H1 (cell line): ENCODE measurements at regions not wholly inside any gene's neighbourhood (a gene's known extent, or its start where the extent isn't known, plus 50 kb on each side); places are given as distances from the start of the nearest gene placed in this dataset.

Experiments
- CTCF ChIA-PET: fragments of 300-600 bp; sonication (Branson Sonifier 250); formaldehyde crosslinking; loops from one replicate; lab custom pipeline; 2021; ENCODE audit not compliant: partially characterized antibody; lab: Charles Lee
- POLR2A ChIA-PET: fragments of 300-600 bp; sonication (Branson Sonifier 250); formaldehyde crosslinking; loops from one replicate; lab custom pipeline; 2021; ENCODE audit warnings: inconsistent platforms; ENCODE audit not compliant: partially characterized antibody; lab: Charles Lee
- DNase-seq, 2 experiments: peaks; one replicate each; pipeline versions ENCODE4 v3.0.0 to v3.0.0-alpha.2; 2010 to 2022; ENCODE audit warnings: low spot score in 2 of 2, low read depth in 1 of 2, mixed read lengths in 1 of 2
- FAIRE-seq: peaks from 2 replicates; lab custom pipeline; 2011; peaks lifted over from hg19 to GRCh38; lab: Jason Lieb, UNC
- H2AFZ ChIP-seq: 2 replicates; pipeline ENCODE4 v1.8.1; 2012; ENCODE audit warnings: low read length, inconsistent platforms
- H2AK5ac ChIP-seq: 2 replicates; pipeline ENCODE4 v1.6.1; 2013; ENCODE audit warnings: low read depth, low read length
- H2BK120ac ChIP-seq: replicated peaks from 2 replicates; pipeline ENCODE3; 2013; ENCODE audit warnings: low read depth, low read length, inconsistent platforms
- H2BK12ac ChIP-seq: 2 replicates; pipeline ENCODE4 v1.6.1; 2013; ENCODE audit warnings: low read depth, low read length
- H2BK15ac ChIP-seq: 2 replicates; pipeline ENCODE4 v1.6.1; 2013; ENCODE audit warnings: low read length
- H2BK20ac ChIP-seq: 2 replicates; pipeline ENCODE4 v1.6.1; 2013; ENCODE audit warnings: low read length
- H2BK5ac ChIP-seq: 2 replicates; pipeline ENCODE4 v1.6.1; 2013; ENCODE audit warnings: low read depth, low read length
- H3K14ac ChIP-seq: 2 replicates; pipeline ENCODE4 v1.6.1; 2013; ENCODE audit warnings: inconsistent platforms; ENCODE audit not compliant: insufficient read length
- H3K18ac ChIP-seq: 2 replicates; pipeline ENCODE4 v1.6.1; 2013; ENCODE audit warnings: low read length; ENCODE audit errors: extremely low read depth
- H3K23ac ChIP-seq: 2 replicates; pipeline ENCODE4 v1.6.1; 2013; ENCODE audit warnings: inconsistent platforms; ENCODE audit not compliant: insufficient read length
- H3K23me2 ChIP-seq: 2 replicates; pipeline ENCODE4 v1.6.1; 2013; ENCODE audit warnings: low read depth, low read length
- H3K27ac ChIP-seq: 2 replicates; pipeline ENCODE4 v1.6.1; 2011; ENCODE audit warnings: low read depth, low read length, inconsistent platforms
- H3K27me3 ChIP-seq, 4 experiments: replicated peaks in 1 of 4; 1 replicate in 1 of 4; 2 replicates in 3 of 4; pipeline versions ENCODE4 v1.6.1 to v1.8.1; 2011 to 2013; ENCODE audit warnings: low read length in 3 of 4, mild to moderate bottlenecking in 3 of 4, inconsistent platforms in 2 of 4, mixed read lengths in 2 of 4, moderate library complexity in 1 of 4; ENCODE audit not compliant: control insufficient read depth in 3 of 4, insufficient read depth in 3 of 4; ENCODE audit errors: extremely low read depth in 1 of 4
- H3K36me3 ChIP-seq, 4 experiments: 2 replicates each; pipeline versions ENCODE4 v1.6.1 to v1.8.1; 2011 to 2013; ENCODE audit warnings: mild to moderate bottlenecking in 4 of 4, low read length in 3 of 4, moderate library complexity in 2 of 4, control low read depth in 1 of 4, inconsistent platforms in 1 of 4; ENCODE audit not compliant: insufficient read depth in 4 of 4, control insufficient read depth in 2 of 4
- H3K4ac ChIP-seq: replicated peaks from 2 replicates; pipeline ENCODE3; 2013; ENCODE audit warnings: low read length, low read depth, mixed read lengths, inconsistent platforms; ENCODE audit not compliant: insufficient read length
- H3K4me1 ChIP-seq, 4 experiments: replicated peaks in 1 of 4; 1 replicate in 1 of 4; 2 replicates in 3 of 4; pipeline versions ENCODE4 v1.6.1 to v1.8.1; 2011 to 2013; ENCODE audit warnings: low read length in 3 of 4, inconsistent platforms in 2 of 4, mixed read lengths in 1 of 4; ENCODE audit not compliant: insufficient read depth in 4 of 4, control insufficient read depth in 3 of 4
- H3K4me2 ChIP-seq, 2 experiments: 2 replicates each; pipeline versions ENCODE4 v1.6.1 to v1.8.1; 2011 to 2013; ENCODE audit warnings: low read depth in 2 of 2, low read length in 2 of 2, control low read depth in 1 of 2, inconsistent platforms in 1 of 2, mild to moderate bottlenecking in 1 of 2; ENCODE audit not compliant: insufficient read depth in 1 of 2
- H3K4me3 ChIP-seq, 4 experiments: fragments of 200-600, 300-600 bp in 1 of 4; sonication (generic), shearing (Covaris generic), sonication (Bioruptor Twin) in 1 of 4; 2 replicates each; pipeline versions ENCODE4 v1.5.1 to v1.8.1; 2011 to 2016; ENCODE audit warnings: low read length in 4 of 4, low read depth in 3 of 4, control low read depth in 2 of 4, inconsistent platforms in 2 of 4, mild to moderate bottlenecking in 2 of 4, mixed read lengths in 1 of 4, moderate library complexity in 1 of 4; ENCODE audit not compliant: insufficient read depth in 2 of 4; ENCODE audit errors: extremely low read depth in 1 of 4
- H3K56ac ChIP-seq: replicated peaks from 2 replicates; pipeline ENCODE3; 2013; ENCODE audit warnings: low read depth, mild to moderate bottlenecking, mixed read lengths, low read length, inconsistent platforms; ENCODE audit not compliant: insufficient read length
- H3K79me1 ChIP-seq: 2 replicates; pipeline ENCODE4 v1.6.1; 2013; ENCODE audit warnings: low read depth, low read length, control low read depth
- H3K79me2 ChIP-seq, 2 experiments: 2 replicates each; pipeline versions ENCODE4 v1.6.1 to v1.8.1; 2012 to 2013; ENCODE audit warnings: low read length in 2 of 2, mild to moderate bottlenecking in 2 of 2, inconsistent platforms in 1 of 2; ENCODE audit not compliant: insufficient read depth in 2 of 2, control insufficient read depth in 1 of 2
- H3K9ac ChIP-seq, 4 experiments: replicated peaks in 1 of 4; 1 replicate in 1 of 4; 2 replicates in 3 of 4; pipeline versions ENCODE4 v1.6.1 to v1.8.1; 2011 to 2013; ENCODE audit warnings: low read depth in 3 of 4, low read length in 3 of 4, control low read depth in 2 of 4, mild to moderate bottlenecking in 2 of 4, moderate library complexity in 2 of 4, inconsistent platforms in 1 of 4; ENCODE audit errors: extremely low read depth in 1 of 4
- H3K9me3 ChIP-seq, 2 experiments: 2 replicates each; pipeline versions ENCODE4 v1.6.1 to v1.8.1; 2012 to 2013; ENCODE audit warnings: mild to moderate bottlenecking in 2 of 2, moderate library complexity in 2 of 2, control low read depth in 1 of 2, inconsistent platforms in 1 of 2, low read depth in 1 of 2, low read length in 1 of 2, mixed read lengths in 1 of 2; ENCODE audit not compliant: insufficient read depth in 2 of 2
- H4K20me1 ChIP-seq, 2 experiments: replicated peaks in 1 of 2; 2 replicates each; pipeline versions ENCODE3 to v1.8.1; 2011 to 2013; ENCODE audit warnings: inconsistent platforms in 2 of 2, low read length in 2 of 2, mild to moderate bottlenecking in 1 of 2; ENCODE audit not compliant: insufficient read depth in 2 of 2, control insufficient read depth in 1 of 2
- H4K5ac ChIP-seq: 2 replicates; pipeline ENCODE4 v1.6.1; 2013; ENCODE audit warnings: low read length, low read depth, mixed read lengths, inconsistent platforms; ENCODE audit not compliant: insufficient read length
- H4K8ac ChIP-seq: 2 replicates; pipeline ENCODE4 v1.8.0; 2013; ENCODE audit warnings: mild to moderate bottlenecking, moderate library complexity, low read length, inconsistent platforms; ENCODE audit not compliant: insufficient read depth; ENCODE audit errors: extremely low read depth
- H4K91ac ChIP-seq: replicated peaks from 2 replicates; pipeline ENCODE3; 2013; ENCODE audit warnings: low read length, mixed read lengths, inconsistent platforms; ENCODE audit not compliant: insufficient read length
- BACH1 ChIP-seq: IDR thresholded peaks from 2 replicates; pipeline ENCODE4 v1.6.1; 2012; ENCODE audit warnings: low read length, improper control_type of control experiment
- BCL11A ChIP-seq, 2 experiments: IDR thresholded peaks; one replicate each; pipeline ENCODE4 v1.6.1; 2011; ENCODE audit warnings: low read depth in 2 of 2, low read length in 2 of 2, mild to moderate bottlenecking in 2 of 2
- EP300 ChIP-seq, 2 experiments: IDR thresholded peaks; 1 replicate in 1 of 2; 2 replicates in 1 of 2; pipeline ENCODE4 v1.6.1; 2011 to 2012; ENCODE audit warnings: low read depth in 2 of 2, low read length in 2 of 2, mild to moderate bottlenecking in 2 of 2, borderline replicate concordance in 1 of 2, inconsistent platforms in 1 of 2, moderate library complexity in 1 of 2
- MAFK ChIP-seq: IDR thresholded peaks from 2 replicates; pipeline ENCODE4 v1.6.1; 2012; ENCODE audit warnings: low read depth, mild to moderate bottlenecking, improper control_type of control experiment, low read length
- NANOG ChIP-seq: IDR thresholded peaks from 2 replicates; pipeline ENCODE4 v1.6.1; 2011; ENCODE audit warnings: low read length, low read depth, mild to moderate bottlenecking, inconsistent platforms; ENCODE audit not compliant: insufficient read depth, poor library complexity, severe bottlenecking
- POLR2A ChIP-seq, 2 experiments: IDR thresholded peaks; 1 replicate in 1 of 2; 2 replicates in 1 of 2; pipeline ENCODE4 v1.6.1; 2011; ENCODE audit warnings: low read depth in 2 of 2, low read length in 2 of 2, mild to moderate bottlenecking in 2 of 2; ENCODE audit errors: control extremely low read depth in 1 of 2
- RAD21 ChIP-seq, 2 experiments: IDR thresholded peaks in 1 of 2; conservative IDR thresholded peaks in 1 of 2; 2 replicates each; pipeline ENCODE4 v1.6.1; 2011; ENCODE audit warnings: low read depth in 2 of 2, low read length in 2 of 2, improper control_type of control experiment in 1 of 2, inconsistent platforms in 1 of 2, mild to moderate bottlenecking in 1 of 2, moderate library complexity in 1 of 2
- RBBP5 ChIP-seq: IDR thresholded peaks from 2 replicates; pipeline ENCODE4 v1.7.1; 2012; ENCODE audit warnings: low read depth, mild to moderate bottlenecking, inconsistent platforms, low read length, moderate library complexity, borderline replicate concordance
- SP1 ChIP-seq: IDR thresholded peaks from 2 replicates; pipeline ENCODE4 v1.6.1; 2011; ENCODE audit warnings: low read depth, low read length
- WGBS, 2 experiments: shearing (Covaris generic) in 1 of 2; methylation state at CpG; one replicate each; pipeline versions ENCODE4 v1.1.6 to v1.1.7; 2013 to 2015; ENCODE audit warnings: low lambda C conversion rate in 2 of 2, mixed read lengths in 2 of 2, inconsistent platforms in 1 of 2, low coverage in 1 of 2, missing lambda C conversion rate in 1 of 2; ENCODE audit not compliant: insufficient replicate concordance in 2 of 2, insufficient coverage in 1 of 2, insufficient read length in 1 of 2; ENCODE audit errors: extremely low coverage in 1 of 2, missing lambda C conversion rate in 1 of 2; 5-methylcytosine and 5-hydroxymethylcytosine counted together
- TF ChIP-seq, protein P1 (sequence below): IDR thresholded peaks from 2 replicates; pipeline ENCODE4 v1.6.1; 2011; ENCODE audit warnings: low read depth, mild to moderate bottlenecking, low read length; ENCODE audit not compliant: insufficient read depth
- TF ChIP-seq, protein P2 (sequence below): IDR thresholded peaks from 2 replicates; pipeline ENCODE4 v1.6.1; 2012; ENCODE audit warnings: inconsistent platforms

DNA sequence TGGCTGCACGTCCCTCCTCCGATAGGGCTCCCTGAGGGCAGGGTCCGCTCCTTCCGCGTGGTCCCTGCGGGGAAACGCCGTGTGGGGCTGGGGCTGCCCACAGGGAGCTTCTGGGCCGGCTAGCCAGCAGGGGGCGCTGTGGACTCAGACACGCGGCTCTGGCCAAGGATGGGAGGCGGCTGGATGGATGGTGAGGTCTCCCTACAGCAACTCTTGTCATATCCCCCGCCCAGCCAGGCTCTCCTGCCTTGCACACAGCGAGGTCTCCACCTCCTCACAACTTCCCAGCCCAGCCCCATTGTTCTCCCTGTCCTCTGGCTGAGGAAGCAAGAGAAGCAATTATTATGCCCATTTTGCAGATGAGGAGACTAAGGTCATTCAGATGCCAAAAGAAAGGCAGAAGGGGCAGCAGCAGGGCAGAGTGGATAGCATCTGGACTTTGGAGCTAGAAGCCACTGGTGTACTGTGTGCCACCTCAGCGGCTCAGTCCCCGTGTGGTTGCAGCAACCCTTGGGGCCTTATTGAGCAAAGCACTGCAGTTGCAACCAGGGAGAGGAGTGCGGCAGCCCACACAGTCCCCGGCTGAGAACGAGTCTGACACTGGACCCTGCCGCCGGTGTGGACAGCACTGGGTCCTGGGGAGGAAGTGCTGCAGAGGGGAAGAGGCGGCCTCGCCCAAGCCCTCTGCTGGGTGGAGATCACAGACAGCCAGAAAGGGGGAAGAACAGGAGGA lies 99.0 kb downstream of the ZFP36L2 start:
- Histone ChIP-seq H4K91ac (peak overlapping the region; percentile 26), H3K18ac (peak overlapping the region; percentile 66), H4K5ac (no peak overlapping the region), H3K79me2 (no peaks in the 10 kb centered on the region), H3K14ac (no peak overlapping the region), H3K9ac (no peak overlapping the region), H3K4me1 (peaks cover 0 to 3% (median under 1%) of the 10 kb centered on the region in 4 experiments; a peak in 2 of 7 replicates), H3K56ac (no peak overlapping the region), H2AK5ac (no peak overlapping the region), H4K20me1 (no peaks in the 10 kb centered on the region), H2BK120ac (no peak overlapping the region), H3K23me2 (no peaks in the 10 kb centered on the region), H3K27ac (no peak overlapping the region), H2BK5ac (peak overlapping the region; percentile 49; the same call in 1 of the 2 replicates), H2BK12ac (no peak overlapping the region; the same call in 1 of the 2 replicates), H3K27me3 (no peaks in the 10 kb centered on the region), H3K9me3 (no peaks in the 10 kb centered on the region), H2AFZ (no peak overlapping the region), H3K4me2 (no peak overlapping the region), H3K4ac (no peak overlapping the region), H3K23ac (no peak overlapping the region), H2BK20ac (no peak overlapping the region), H4K8ac (no peak overlapping the region), H2BK15ac (peak overlapping the region; percentile 48; the same call in 1 of the 2 replicates), H3K79me1 (no peaks in the 10 kb centered on the region), H3K36me3 (no peaks in the 10 kb centered on the region), H3K4me3 (no peak overlapping the region)
- peak; percentile 60 to 99 for DNase-seq
- ChIA-PET POLR2A (interaction anchor here (0.8 to 3.7 kb wide), 4 partner anchors 8 to 107 kb away, joined by 3 to 16 read pairs (median 5); partner anchors contain the start of gene ZFP36L2), CTCF (interaction anchor here (0.6 to 7.9 kb wide), 56 partner anchors 8 to 366 kb away, joined by 3 to 73 read pairs (median 4); partner anchors contain the start of gene ZFP36L2)
- FAIRE-seq = no peak
- 65% methylated on average over 21 of the region's 24 CpGs; no CpG with 5 or more reads in 1 of the 2 experiments for WGBS, 2 experiments
- no peak for TF ChIP-seq EP300 (IDR thresholded peaks at IDR 0.05; ENCODE audit: borderline replicate concordance in 1 of 2, low read depth in 2 of 2, low read length in 2 of 2)
- TF ChIP-seq, protein P1, sequence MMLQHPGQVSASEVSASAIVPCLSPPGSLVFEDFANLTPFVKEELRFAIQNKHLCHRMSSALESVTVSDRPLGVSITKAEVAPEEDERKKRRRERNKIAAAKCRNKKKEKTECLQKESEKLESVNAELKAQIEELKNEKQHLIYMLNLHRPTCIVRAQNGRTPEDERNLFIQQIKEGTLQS = no peak
- TF ChIP-seq BCL11A (IDR thresholded peaks at IDR 0.05; ENCODE audit: low read depth in 2 of 2, low read length in 2 of 2) = no peak
- TF ChIP-seq BACH1 = 0 out of 2 replicates have a peak, but pooled peaks have one; percentile 23
- TF ChIP-seq, protein P2, sequence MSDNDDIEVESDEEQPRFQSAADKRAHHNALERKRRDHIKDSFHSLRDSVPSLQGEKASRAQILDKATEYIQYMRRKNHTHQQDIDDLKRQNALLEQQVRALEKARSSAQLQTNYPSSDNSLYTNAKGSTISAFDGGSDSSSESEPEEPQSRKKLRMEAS = peak; percentile 92
- no peak for TF ChIP-seq RBBP5
- peak; percentile 93 to 95 for TF ChIP-seq RAD21 (IDR thresholded peaks at IDR 0.05 in 1 of 2, conservative IDR thresholded peaks at IDR 0.05 in 1 of 2; ENCODE audit: low read depth in 2 of 2, low read length in 2 of 2)
- no peak for TF ChIP-seq MAFK
- TF ChIP-seq POLR2A (IDR thresholded peaks at IDR 0.05; ENCODE audit: control extremely low read depth in 1 of 2, low read depth in 2 of 2, low read length in 2 of 2) = no peak
- no peak for TF ChIP-seq NANOG
- TF ChIP-seq SP1 = no peak
